GM23248 (cell line): ENCODE measurements at regions not wholly inside any gene's neighbourhood (a gene's known extent, or its start where the extent isn't known, plus 50 kb on each side); places are given as distances from the start of the nearest gene placed in this dataset.

ENCODE experiments used
- DNase-seq: peaks from one replicate; pipeline ENCODE4 v3.0.0-alpha.2; 2015
- H2AFZ ChIP-seq: fragments of 200-600 bp; sonication (generic); 2 replicates; pipeline ENCODE4 v1.6.1; 2016; ENCODE audit warnings: antibody characterized with exemption
- H3F3A ChIP-seq: fragments of 200-600 bp; sonication (generic); 2 replicates; pipeline ENCODE4 v1.6.1; 2016; ENCODE audit warnings: mild to moderate bottlenecking, antibody characterized with exemption, mixed run types; ENCODE audit not compliant: insufficient read depth
- H3K27ac ChIP-seq: fragments of 200-600 bp; sonication (generic); 2 replicates; pipeline ENCODE4 v1.5.1; 2016; ENCODE audit warnings: mild to moderate bottlenecking
- H3K27me3 ChIP-seq: fragments of 200-600 bp; sonication (generic); replicated peaks from 2 replicates; pipeline ENCODE4 v1.6.1; 2016; ENCODE audit warnings: mild to moderate bottlenecking; ENCODE audit not compliant: insufficient read depth
- H3K36me3 ChIP-seq: fragments of 200-600 bp; sonication (generic); 2 replicates; pipeline ENCODE4 v1.6.1; 2016; ENCODE audit warnings: low read depth, mild to moderate bottlenecking
- H3K4me1 ChIP-seq: fragments of 200-600 bp; sonication (generic); 2 replicates; pipeline ENCODE4 v1.6.1; 2016; ENCODE audit warnings: mild to moderate bottlenecking; ENCODE audit not compliant: insufficient read depth
- H3K4me2 ChIP-seq: fragments of 200-600 bp; sonication (generic); one replicate; pipeline ENCODE4 v1.6.1; 2016; ENCODE audit warnings: mild to moderate bottlenecking; ENCODE audit not compliant: unreplicated experiment
- H3K4me3 ChIP-seq: fragments of 200-600 bp; sonication (generic); 2 replicates; pipeline ENCODE4 v1.5.1; 2016; ENCODE audit warnings: mild to moderate bottlenecking
- H3K79me2 ChIP-seq: fragments of 200-600 bp; sonication (generic); 2 replicates; pipeline ENCODE4 v1.6.1; 2016; ENCODE audit warnings: mild to moderate bottlenecking; ENCODE audit not compliant: insufficient read depth
- H3K9ac ChIP-seq: fragments of 200-600 bp; sonication (generic); 2 replicates; pipeline ENCODE4 v1.6.1; 2016; ENCODE audit warnings: mild to moderate bottlenecking
- H3K9me2 ChIP-seq: fragments of 200-600 bp; sonication (generic); 2 replicates; pipeline ENCODE4 v1.6.1; 2016; ENCODE audit warnings: mixed run types, mild to moderate bottlenecking, moderate library complexity; ENCODE audit not compliant: insufficient read depth
- H3K9me3 ChIP-seq: fragments of 200-600 bp; sonication (generic); one replicate; pipeline ENCODE4 v1.6.1; 2017; ENCODE audit warnings: low read depth
- H4K20me1 ChIP-seq: fragments of 200-600 bp; sonication (generic); 2 replicates; pipeline ENCODE4 v1.6.0; 2016; ENCODE audit not compliant: insufficient read depth
- EZH2 ChIP-seq: fragments of 200-600 bp; sonication (generic); IDR thresholded peaks from 2 replicates; pipeline ENCODE4 v1.6.1; 2018; ENCODE audit warnings: antibody characterized with exemption, mild to moderate bottlenecking; ENCODE audit not compliant: insufficient read depth, poor library complexity, severe bottlenecking
- EZH2phosphoT487 ChIP-seq: fragments of 200-600 bp; sonication (generic); IDR thresholded peaks from 2 replicates; pipeline ENCODE4 v1.6.1; 2018; ENCODE audit warnings: antibody characterized with exemption, moderate library complexity, mild to moderate bottlenecking, low read depth; ENCODE audit not compliant: insufficient read depth
- WGBS, 2 experiments: methylation state at CpG; one replicate each; pipeline ENCODE4 v1.1.6; 2015 to 2017; ENCODE audit warnings: low lambda C conversion rate in 2 of 2, low coverage in 1 of 2; ENCODE audit errors: missing lambda C conversion rate in 2 of 2; 5-methylcytosine and 5-hydroxymethylcytosine counted together
- in situ Hi-C: fragments of 300-500 bp; cut with MboI; formaldehyde crosslinking; loops from 2 replicates; pipeline ENCODE4 v1.15.0; 2020

- H3K27ac ChIP-seq, result no peak overlapping the region
- TF ChIP-seq EZH2phosphoT487 (no peak), EZH2 (no peak)
Observed at GRCh38 chr5:91272858-91273257, 110.3 kb downstream of the ARRDC3 start.

GRCh38 chr5:91271999-91272398 is 111.1 kb downstream of the ARRDC3 start:
- Histone ChIP-seq H3K27me3 (no peaks in the 10 kb centered on the region), H3K4me3 (no peak overlapping the region), H3K79me2 (no peaks in the 10 kb centered on the region), H3K27ac (no peak overlapping the region), H2AFZ (no peak overlapping the region), H3K4me1 (no peaks in the 10 kb centered on the region), H4K20me1 (no peaks in the 10 kb centered on the region), H3K9me2 (no peaks in the 10 kb centered on the region), H3F3A (no peaks in the 10 kb centered on the region), H3K36me3 (no peaks in the 10 kb centered on the region), H3K4me2 (no peak overlapping the region), H3K9ac (no peak overlapping the region), H3K9me3 (no peaks in the 10 kb centered on the region)
- in situ Hi-C loops, result no loop called here
- DNase-seq, result no peak
- TF ChIP-seq EZH2phosphoT487 (no peak), EZH2 (no peak)

More at GRCh38 chr5:91272858-91273257, 110.3 kb downstream of the ARRDC3 start:
- no peak overlapping the region for H3K4me2 ChIP-seq
- no peak overlapping the region for H3K4me3 ChIP-seq
- H3K9me3 ChIP-seq, result no peaks in the 10 kb centered on the region
- WGBS, 2 experiments, result 69 to 76% methylated on average over 2 of the region's 2 CpGs
- H3K9me2 ChIP-seq, result no peaks in the 10 kb centered on the region
- peak; percentile 25 for DNase-seq
- no peaks in the 10 kb centered on the region for H3K27me3 ChIP-seq
- no peaks in the 10 kb centered on the region for H3K79me2 ChIP-seq
- in situ Hi-C loops, result no loop called here
- H4K20me1 ChIP-seq, result no peaks in the 10 kb centered on the region
- no peaks in the 10 kb centered on the region for H3F3A ChIP-seq
- H3K4me1 ChIP-seq, result peaks cover 5% of the 10 kb centered on the region
- no peak overlapping the region for H2AFZ ChIP-seq
- no peaks in the 10 kb centered on the region for H3K36me3 ChIP-seq
- no peak overlapping the region for H3K9ac ChIP-seq

GRCh38 chr5:91269198-91269597 is 113.9 kb downstream of the ARRDC3 start:
- 90 to 92% methylated on average over 3 of the region's 3 CpGs for WGBS, 2 experiments
- H3F3A ChIP-seq, result no peaks in the 10 kb centered on the region
- H3K4me3 ChIP-seq, result no peak overlapping the region
- TF ChIP-seq EZH2 (no peak), EZH2phosphoT487 (no peak)
- DNase-seq, result no peak
- H3K9me2 ChIP-seq, result no peaks in the 10 kb centered on the region
- H3K4me2 ChIP-seq, result no peak overlapping the region
- H3K27me3 ChIP-seq, result no peaks in the 10 kb centered on the region
- no peaks in the 10 kb centered on the region for H3K9me3 ChIP-seq
- no peak overlapping the region for H3K9ac ChIP-seq
- no peaks in the 10 kb centered on the region for H4K20me1 ChIP-seq
- H2AFZ ChIP-seq, result no peak overlapping the region
- no peaks in the 10 kb centered on the region for H3K79me2 ChIP-seq
- in situ Hi-C loops, result no loop called here
- H3K4me1 ChIP-seq, result peaks cover 10% of the 10 kb centered on the region
- H3K27ac ChIP-seq, result no peak overlapping the region
- H3K36me3 ChIP-seq, result no peaks in the 10 kb centered on the region

GRCh38 chr5:91266184-91266705 is 116.9 kb downstream of the ARRDC3 start:
- Histone ChIP-seq H2AFZ (0 out of 2 replicates have a peak overlapping the region, but pooled peaks have one; percentile 3), H4K20me1 (no peaks in the 10 kb centered on the region), H3K9me2 (no peaks in the 10 kb centered on the region), H3F3A (no peaks in the 10 kb centered on the region), H3K4me2 (peak overlapping the region; percentile 54), H3K36me3 (no peaks in the 10 kb centered on the region), H3K9ac (no peak overlapping the region), H3K27ac (no peak overlapping the region), H3K4me3 (no peak overlapping the region), H3K9me3 (no peaks in the 10 kb centered on the region), H3K4me1 (peaks cover 10% of the 10 kb centered on the region), H3K79me2 (no peaks in the 10 kb centered on the region), H3K27me3 (no peaks in the 10 kb centered on the region)
- in situ Hi-C loops, result no loop called here
- no peak for TF ChIP-seq EZH2phosphoT487
- TF ChIP-seq EZH2, result no peak
- WGBS, 2 experiments, result 43 to 44% methylated on average over 3 of the region's 3 CpGs
- peak; percentile 86 for DNase-seq

GRCh38 chr5:91264311-91265051 is 118.6 kb downstream of the ARRDC3 start:
- no peaks in the 10 kb centered on the region for H3F3A ChIP-seq
- no peaks in the 10 kb centered on the region for H3K9me3 ChIP-seq
- H3K9me2 ChIP-seq, result no peaks in the 10 kb centered on the region
- no peak overlapping the region for H2AFZ ChIP-seq
- no peak overlapping the region for H3K4me3 ChIP-seq
- TF ChIP-seq EZH2 (no peak), EZH2phosphoT487 (no peak)
- no peak overlapping the region for H3K27ac ChIP-seq
- no peaks in the 10 kb centered on the region for H3K36me3 ChIP-seq
- H3K4me2 ChIP-seq, result no peak overlapping the region
- no peaks in the 10 kb centered on the region for H3K27me3 ChIP-seq
- in situ Hi-C loops, result no loop called here
- DNase-seq, result no peak
- H4K20me1 ChIP-seq, result no peaks in the 10 kb centered on the region
- no peak overlapping the region for H3K9ac ChIP-seq
- H3K4me1 ChIP-seq, result peaks cover 10% of the 10 kb centered on the region
- H3K79me2 ChIP-seq, result no peaks in the 10 kb centered on the region
